ENCODE measurements at regions not wholly inside any gene's neighbourhood (a gene's known extent, or its start where the extent isn't known, plus 50 kb on each side); places are given as distances from the start of the nearest gene placed in this dataset.

- no peak for DNase-seq
- H3K9me3 ChIP-seq, result no peaks in the 10 kb centered on the region
- no peaks in the 10 kb centered on the region for H3K36me3 ChIP-seq
- H3K27me3 ChIP-seq, result no peaks in the 10 kb centered on the region
- H3K4me3 ChIP-seq, result no peak overlapping the region
Observed at GRCh38 chr12:69099201-69099837, 140.1 kb upstream of the CPSF6 start.

- DNase-seq, result peak; percentile 46
- no peaks in the 10 kb centered on the region for H3K9me3 ChIP-seq
- no peaks in the 10 kb centered on the region for H3K27me3 ChIP-seq
Observed at GRCh38 chr12:69101505-69101904, 137.9 kb upstream of the CPSF6 start.

GRCh38 chr12:69102856-69103255 is 136.5 kb upstream of the CPSF6 start:
- Histone ChIP-seq H3K36me3 (no peaks in the 10 kb centered on the region), H3K9me3 (no peaks in the 10 kb centered on the region), H3K4me3 (no peak overlapping the region), H3K27me3 (no peaks in the 10 kb centered on the region)
- no peak for DNase-seq

More at GRCh38 chr12:69101505-69101904, 137.9 kb upstream of the CPSF6 start:
- Histone ChIP-seq H3K36me3 (no peaks in the 10 kb centered on the region), H3K4me3 (no peak overlapping the region)

GRCh38 chr12:69105101-69105962 is 134.0 kb upstream of the CPSF6 start:
- no peak for DNase-seq

DNA sequence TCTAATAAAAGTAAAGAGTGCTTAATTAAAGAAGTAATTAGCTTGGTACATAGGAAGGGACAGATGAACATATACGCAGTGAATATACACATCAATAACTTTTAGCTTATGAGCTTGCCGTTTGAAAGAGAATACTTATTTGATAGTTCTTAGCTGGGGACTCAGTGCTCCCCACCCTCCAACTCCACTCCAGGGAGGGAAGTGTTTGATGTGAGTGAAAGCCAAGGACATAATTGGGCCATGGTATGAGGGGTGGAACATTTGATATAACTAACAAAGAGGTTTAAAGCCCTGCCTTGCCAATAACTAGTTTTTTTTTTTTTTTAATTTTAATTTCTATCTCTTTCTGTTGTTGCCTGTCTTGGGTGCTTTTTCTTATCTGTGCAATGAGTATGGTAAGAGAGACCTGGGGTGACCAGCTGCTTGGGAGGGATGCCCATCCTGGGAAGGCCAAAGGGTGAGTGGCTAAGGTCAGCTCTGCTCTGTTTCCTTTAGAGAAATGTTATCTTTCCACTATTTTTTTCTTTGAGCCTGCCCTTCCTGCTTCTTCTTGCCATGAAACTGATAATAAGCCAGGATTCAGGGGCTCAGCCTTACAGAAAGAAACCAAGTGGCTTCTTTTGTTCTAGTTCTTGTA is 132.8 kb upstream of the CPSF6 start:
- H3K27me3 ChIP-seq, result no peaks in the 10 kb centered on the region
- DNase-seq, result no peak

More at GRCh38 chr12:69105101-69105962, 134.0 kb upstream of the CPSF6 start:
- H3K36me3 ChIP-seq, result no peaks in the 10 kb centered on the region
- no peaks in the 10 kb centered on the region for H3K27me3 ChIP-seq
- no peak overlapping the region for H3K4me3 ChIP-seq
- no peaks in the 10 kb centered on the region for H3K9me3 ChIP-seq

DNA sequence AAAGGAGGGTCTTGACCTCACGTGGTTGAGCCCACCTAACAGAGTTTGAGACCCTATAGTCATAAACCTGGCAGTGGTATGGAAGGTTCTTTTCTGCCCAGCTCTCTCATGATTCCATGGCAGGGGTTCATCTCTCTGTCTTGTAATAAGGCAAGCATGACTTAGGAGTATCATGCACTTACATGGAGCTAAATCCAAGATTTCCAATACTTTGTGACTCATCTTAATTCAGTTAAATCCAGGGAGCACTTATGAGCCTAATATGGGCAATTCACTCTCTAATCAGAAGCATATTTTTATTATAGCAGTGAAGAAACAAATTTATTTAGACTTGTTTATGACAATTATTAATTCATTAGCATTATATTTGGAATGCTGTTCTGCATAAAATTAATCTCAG is 131.8 kb upstream of the CPSF6 start:
- Histone ChIP-seq H3K36me3 (no peaks in the 10 kb centered on the region), H3K9me3 (no peaks in the 10 kb centered on the region), H3K4me3 (no peak overlapping the region), H3K27me3 (no peaks in the 10 kb centered on the region)
- no peak for DNase-seq

More for the DNA sequence above, 132.8 kb upstream of the CPSF6 start:
- Histone ChIP-seq H3K9me3 (no peaks in the 10 kb centered on the region), H3K4me3 (no peak overlapping the region), H3K36me3 (no peaks in the 10 kb centered on the region)

DNA sequence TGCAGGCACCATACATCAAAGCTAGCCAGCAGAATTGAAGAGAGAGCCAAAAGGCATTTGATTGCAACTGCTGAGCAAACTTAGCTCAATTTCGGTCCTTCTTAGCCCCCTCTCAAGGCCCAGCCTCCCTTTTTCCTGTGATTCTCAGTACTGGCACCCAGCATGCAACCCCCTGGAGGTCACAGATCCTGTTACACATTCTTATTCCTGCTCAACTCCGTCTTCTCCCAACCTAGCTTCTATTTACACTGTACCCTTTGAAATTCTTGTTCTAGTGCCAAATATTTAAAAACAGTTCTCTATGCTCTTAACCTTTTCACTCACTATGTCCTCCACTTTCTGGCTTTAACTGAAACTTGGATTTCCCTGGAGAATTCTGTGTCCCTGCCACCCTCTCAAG is 131.3 kb upstream of the CPSF6 start:
- DNase-seq, result peak; percentile 4
- no peaks in the 10 kb centered on the region for H3K27me3 ChIP-seq
- no peaks in the 10 kb centered on the region for H3K36me3 ChIP-seq
- no peak overlapping the region for H3K4me3 ChIP-seq
- no peaks in the 10 kb centered on the region for H3K9me3 ChIP-seq

DNA sequence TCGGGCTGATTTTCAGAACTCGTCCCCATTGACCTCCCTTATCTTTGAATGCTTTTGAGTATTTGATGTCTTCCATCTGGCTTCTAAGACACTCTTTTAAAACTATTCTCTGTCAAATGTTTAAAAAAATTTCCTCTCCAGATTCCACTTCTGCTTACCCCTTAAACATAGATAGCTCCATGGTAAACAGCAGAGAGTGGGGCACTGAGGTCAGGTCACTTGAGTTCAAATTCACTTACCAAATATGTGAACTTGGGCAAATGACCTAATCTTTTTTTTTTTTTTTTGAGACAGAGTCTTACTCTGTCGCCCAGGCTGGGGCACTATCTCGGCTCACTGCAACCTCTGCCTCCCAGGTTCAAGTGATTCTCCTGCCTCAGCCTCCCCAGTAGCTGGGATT is 126.8 kb upstream of the CPSF6 start:
- H3K36me3 ChIP-seq, result no peaks in the 10 kb centered on the region
- no peaks in the 10 kb centered on the region for H3K27me3 ChIP-seq
- H3K9me3 ChIP-seq, result no peaks in the 10 kb centered on the region
- no peak for DNase-seq
- no peak overlapping the region for H3K4me3 ChIP-seq

DNA sequence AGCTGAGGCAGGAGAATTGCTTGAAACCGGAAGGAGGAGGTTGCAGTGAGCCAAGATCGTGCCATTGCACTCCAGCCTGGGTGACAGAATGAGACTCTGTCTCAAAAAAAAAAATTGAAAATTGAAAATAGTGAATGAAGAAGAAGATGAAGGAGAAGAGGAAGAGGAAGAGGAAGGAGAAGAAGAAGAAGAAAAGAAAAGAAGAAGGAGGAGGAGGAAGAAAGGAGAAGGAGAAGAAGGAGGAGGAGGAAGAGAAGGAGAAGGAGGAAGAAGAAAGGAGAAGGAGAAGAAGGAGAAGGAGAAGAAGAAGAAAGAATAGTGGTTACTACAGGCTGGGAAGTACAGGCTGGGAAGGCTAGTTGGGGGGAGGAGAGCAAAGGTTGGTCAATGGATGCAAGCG is 124.3 kb upstream of the CPSF6 start:
- DNase-seq, result no peak
- Histone ChIP-seq H3K27me3 (no peaks in the 10 kb centered on the region), H3K4me3 (no peak overlapping the region), H3K9me3 (no peaks in the 10 kb centered on the region), H3K36me3 (no peaks in the 10 kb centered on the region)

DNA sequence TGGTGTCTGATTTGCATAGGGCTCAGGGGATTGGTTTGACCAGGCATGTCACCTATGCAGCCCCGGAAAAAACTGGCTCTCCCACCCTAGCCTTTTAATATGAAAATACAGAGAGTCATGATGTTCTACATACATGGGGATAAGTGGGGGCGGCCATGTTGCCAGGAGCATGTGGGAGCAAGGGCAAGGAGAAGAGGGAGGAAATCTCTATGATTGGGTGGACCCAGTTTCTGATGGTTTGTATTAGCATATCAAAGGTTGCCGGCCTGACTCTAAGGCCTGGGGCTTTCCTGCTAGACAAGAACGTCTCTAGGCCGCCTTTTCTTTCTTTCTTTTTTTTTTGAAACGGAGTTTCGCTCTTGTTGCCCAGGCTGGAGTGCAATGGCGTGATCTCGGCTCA is 123.4 kb upstream of the CPSF6 start:
- Histone ChIP-seq H3K27me3 (no peaks in the 10 kb centered on the region), H3K4me3 (no peak overlapping the region), H3K9me3 (no peaks in the 10 kb centered on the region), H3K36me3 (no peaks in the 10 kb centered on the region)
- DNase-seq, result no peak

GRCh38 chr12:69117566-69118266 is 121.7 kb upstream of the CPSF6 start:
- DNase-seq, result no peak
- no peaks in the 10 kb centered on the region for H3K27me3 ChIP-seq
- no peak overlapping the region for H3K4me3 ChIP-seq
- no peaks in the 10 kb centered on the region for H3K36me3 ChIP-seq
- no peaks in the 10 kb centered on the region for H3K9me3 ChIP-seq

DNA sequence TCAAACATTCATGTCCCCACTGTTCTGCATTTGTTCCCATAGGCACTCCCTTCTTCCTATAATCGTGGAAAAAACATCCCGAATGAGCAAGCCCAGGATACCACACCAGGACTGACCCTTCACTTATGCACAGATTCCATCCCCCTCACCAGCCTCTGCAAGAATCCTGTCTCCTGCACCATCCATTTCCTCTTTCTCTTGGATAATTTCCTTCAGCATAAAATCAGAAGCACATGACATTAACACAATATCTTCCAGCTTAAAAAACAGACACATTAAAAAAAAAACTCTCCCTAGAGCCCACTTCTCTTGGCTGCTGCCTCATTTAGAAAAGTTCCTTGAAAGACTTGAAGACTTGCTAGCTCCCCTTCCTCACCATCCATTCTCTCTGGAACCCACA is 120.9 kb upstream of the CPSF6 start:
- no peaks in the 10 kb centered on the region for H3K36me3 ChIP-seq
- H3K4me3 ChIP-seq, result no peak overlapping the region
- H3K9me3 ChIP-seq, result no peaks in the 10 kb centered on the region
- DNase-seq, result no peak
- H3K27me3 ChIP-seq, result no peaks in the 10 kb centered on the region

DNA sequence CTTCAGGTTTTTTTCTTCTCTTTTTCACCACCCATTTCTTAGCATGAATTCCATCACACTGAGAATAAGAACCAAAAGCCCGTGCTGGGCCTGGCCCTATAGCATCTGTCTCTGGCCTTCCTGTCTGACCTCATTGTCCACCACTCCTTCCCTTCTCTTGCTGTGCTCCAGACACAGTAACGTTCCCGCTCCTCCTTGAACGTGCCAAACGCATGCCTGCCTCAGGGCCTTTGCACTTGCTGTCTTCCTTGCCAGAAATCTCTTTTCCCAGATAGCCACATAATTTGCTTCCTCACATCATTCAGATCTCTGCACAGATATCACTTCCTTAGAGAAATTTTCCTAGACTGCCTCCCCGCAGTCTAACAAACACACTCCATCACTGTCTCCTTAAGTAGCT is 119.6 kb upstream of the CPSF6 start:
- DNase-seq, result no peak
- H3K9me3 ChIP-seq, result no peaks in the 10 kb centered on the region
- H3K27me3 ChIP-seq, result no peaks in the 10 kb centered on the region
- H3K36me3 ChIP-seq, result no peaks in the 10 kb centered on the region
- no peak overlapping the region for H3K4me3 ChIP-seq

DNA sequence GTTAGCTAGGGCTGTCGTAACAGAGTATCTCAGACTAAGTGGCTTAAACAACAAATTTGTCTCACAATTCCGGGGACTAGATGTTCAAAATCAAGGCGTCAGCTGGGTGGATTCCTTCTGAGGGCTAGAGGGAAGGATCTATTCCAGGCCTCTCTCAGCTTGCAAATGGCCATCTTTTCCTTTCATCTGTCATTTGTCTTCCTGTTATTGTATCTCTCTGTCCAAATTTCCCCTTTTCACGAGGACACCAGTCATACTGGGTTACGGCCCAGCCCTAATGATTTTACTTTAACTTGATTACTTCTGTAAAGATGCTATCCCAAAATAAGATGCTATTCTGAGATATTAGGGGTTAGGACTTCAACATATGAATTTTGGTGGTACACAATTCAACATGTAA is 119.0 kb upstream of the CPSF6 start:
- Histone ChIP-seq H3K36me3 (no peaks in the 10 kb centered on the region), H3K4me3 (no peak overlapping the region), H3K9me3 (no peaks in the 10 kb centered on the region), H3K27me3 (no peaks in the 10 kb centered on the region)
- no peak for DNase-seq

DNA sequence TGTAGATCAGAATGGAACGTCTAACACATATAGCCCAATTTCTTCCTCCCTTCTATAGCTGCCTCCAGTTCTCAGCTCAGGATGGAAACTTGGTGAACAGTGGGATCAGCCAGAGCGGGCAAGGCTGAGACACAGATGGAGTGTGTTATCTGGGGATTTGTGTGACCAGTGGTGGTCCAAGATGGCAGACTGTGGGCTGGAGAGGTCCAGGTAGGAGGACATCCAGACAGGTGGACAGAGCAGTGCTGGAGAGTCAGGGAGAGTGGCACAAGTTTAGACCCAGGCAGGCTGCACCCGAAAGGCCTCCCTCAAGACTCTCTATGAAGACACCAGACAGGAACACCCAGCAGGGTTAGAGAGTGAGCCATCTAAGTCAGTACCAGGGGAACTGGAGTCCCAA is 116.1 kb upstream of the CPSF6 start:
- no peaks in the 10 kb centered on the region for H3K36me3 ChIP-seq
- no peak overlapping the region for H3K4me3 ChIP-seq
- no peaks in the 10 kb centered on the region for H3K9me3 ChIP-seq
- DNase-seq, result no peak
- no peaks in the 10 kb centered on the region for H3K27me3 ChIP-seq

DNA sequence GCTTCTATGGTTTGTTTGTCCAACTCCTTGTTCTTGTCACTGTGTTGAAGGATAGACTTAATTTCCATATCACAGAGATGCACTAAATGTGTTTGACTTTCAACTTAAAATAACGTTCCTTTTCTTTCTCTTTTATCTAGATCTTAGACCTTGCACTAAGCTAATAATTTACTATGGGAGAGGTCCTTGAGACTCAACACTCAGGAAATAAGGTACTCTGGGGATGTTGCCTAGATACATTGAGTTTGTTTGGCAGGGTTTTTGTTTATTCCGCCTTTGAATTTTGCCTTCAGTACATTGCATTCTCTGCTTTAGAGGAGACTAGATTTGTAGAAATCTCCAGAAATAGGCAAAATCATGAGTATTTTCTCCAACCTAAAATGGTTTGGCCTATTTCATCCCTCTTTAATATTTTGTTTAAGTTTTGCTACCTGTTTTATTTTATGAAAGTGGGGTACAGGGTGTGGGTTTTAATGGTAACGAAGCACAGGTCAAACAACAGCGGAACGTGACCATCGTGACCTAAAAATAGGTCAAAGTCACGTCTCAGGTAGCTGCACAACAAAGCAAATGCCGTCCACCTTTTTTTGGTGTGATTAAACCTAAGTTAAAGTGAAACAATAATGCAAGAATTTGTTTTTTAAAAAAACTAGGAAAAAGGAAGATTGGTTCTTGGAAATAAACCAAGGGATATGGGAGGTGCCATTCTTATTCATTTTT is 115.3 kb upstream of the CPSF6 start:
- no peaks in the 10 kb centered on the region for H3K9me3 ChIP-seq
- DNase-seq, result no peak

More for the DNA sequence above, 115.3 kb upstream of the CPSF6 start:
- Histone ChIP-seq H3K4me3 (no peak overlapping the region), H3K27me3 (no peaks in the 10 kb centered on the region), H3K36me3 (no peaks in the 10 kb centered on the region)

Measured in MG63 (cell line).